GDM1 (cell line): ENCODE measurements at regions not wholly inside any gene's neighbourhood (a gene's known extent, or its start where the extent isn't known, plus 50 kb on each side); places are given as distances from the start of the nearest gene placed in this dataset.

Experiments used
- DNase-seq: peaks from one replicate; lab custom pipeline; 2025; lab: John Stamatoyannopoulos, UW

- no peak for DNase-seq
Measured at GRCh38 chr18:57249179-57249578, 102.3 kb downstream of the BOD1L2 start.

GRCh38 chr18:57249883-57250282, 102.5 kb upstream of the ST8SIA3 start:
- DNase-seq, result no peak

- DNase-seq, result no peak
Measured at GRCh38 chr18:57251747-57252146, 100.6 kb upstream of the ST8SIA3 start.

- DNase-seq, result no peak
Measured at GRCh38 chr18:57253903-57254302, 98.5 kb upstream of the ST8SIA3 start.

GRCh38 chr18:57258131-57258777, 94.1 kb upstream of the ST8SIA3 start:
- no peak for DNase-seq

GRCh38 chr18:57267368-57267925, 84.9 kb upstream of the ST8SIA3 start:
- DNase-seq, result no peak

GRCh38 chr18:57269756-57270155, 82.6 kb upstream of the ST8SIA3 start:
- DNase-seq, result no peak

- DNase-seq, result no peak
Measured at GRCh38 chr18:57270156-57270555, 82.2 kb upstream of the ST8SIA3 start.

GRCh38 chr18:57273194-57273593, 79.2 kb upstream of the ST8SIA3 start:
- no peak for DNase-seq

GRCh38 chr18:57275111-57275510, 77.2 kb upstream of the ST8SIA3 start:
- no peak for DNase-seq

- DNase-seq, result no peak
Measured at GRCh38 chr18:57276829-57277228, 75.5 kb upstream of the ST8SIA3 start.

GRCh38 chr18:57278933-57279332, 73.4 kb upstream of the ST8SIA3 start:
- DNase-seq, result no peak

- no peak for DNase-seq
Measured at GRCh38 chr18:57281519-57281918, 70.8 kb upstream of the ST8SIA3 start.

- DNase-seq, result no peak
Measured at GRCh38 chr18:57286949-57287348, 65.4 kb upstream of the ST8SIA3 start.

GRCh38 chr18:57287766-57288165, 64.6 kb upstream of the ST8SIA3 start:
- DNase-seq, result no peak

GRCh38 chr18:57294547-57294946, 57.8 kb upstream of the ST8SIA3 start:
- no peak for DNase-seq

- no peak for DNase-seq
Measured at GRCh38 chr18:57296336-57296735, 56.0 kb upstream of the ST8SIA3 start.

- no peak for DNase-seq
Measured at GRCh38 chr18:57297306-57297705, 55.1 kb upstream of the ST8SIA3 start.

GRCh38 chr18:57299931-57300330, 52.4 kb upstream of the ST8SIA3 start:
- no peak for DNase-seq

- DNase-seq, result no peak
Measured at GRCh38 chr18:57301573-57302559, 50.5 kb upstream of the ST8SIA3 start.
